Heart right ventricle (tissue), 16 donors: ENCODE measurements at regions not wholly inside any gene's neighbourhood (a gene's known extent, or its start where the extent isn't known, plus 50 kb on each side); places are given as distances from the start of the nearest gene placed in this dataset.

Experiments used
- ATAC-seq, 8 donors: fragments of 200-7000 bp; cut with Tn5 transposase; one replicate each; pipeline ENCODE4 v1.9.1; 2020; ENCODE audit warnings: mild to moderate bottlenecking in 8 of 8, moderate library complexity in 8 of 8, moderate number of reproducible peaks in 1 of 8
- DNase-seq, 2 donors: peaks; one replicate each; pipeline ENCODE4 v3.0.0-alpha.2; 2020
- H3K27ac ChIP-seq, 10 donors: fragments of 200-600 bp; sonication (generic) in 2 of 10; one replicate each; pipeline versions ENCODE4 v1.5.0 to v1.8.0; 2020 to 2022; ENCODE audit warnings: mild to moderate bottlenecking in 3 of 10
- H3K27me3 ChIP-seq, 7 donors: fragments of 200-600 bp; one replicate each; pipeline ENCODE4 v1.8.0; 2021 to 2022; ENCODE audit warnings: mild to moderate bottlenecking in 2 of 7
- H3K36me3 ChIP-seq, 9 donors: fragments of 200-600 bp; sonication (generic) in 1 of 9; one replicate each; pipeline versions ENCODE4 v1.5.0 to v1.8.0; 2020 to 2022; ENCODE audit warnings: mild to moderate bottlenecking in 2 of 9
- H3K4me1 ChIP-seq, 9 donors: fragments of 200-600 bp; sonication (generic) in 1 of 9; one replicate each; pipeline versions ENCODE4 v1.5.0 to v1.8.0; 2020 to 2022; ENCODE audit warnings: mild to moderate bottlenecking in 4 of 9
- H3K4me3 ChIP-seq, 10 donors: fragments of 200-600 bp; sonication (generic) in 2 of 10; one replicate each; pipeline versions ENCODE4 v1.5.0 to v1.8.0; 2020 to 2022; ENCODE audit warnings: mild to moderate bottlenecking in 7 of 10, moderate library complexity in 2 of 10
- H3K9me3 ChIP-seq, 11 donors: fragments of 200-600 bp in 10 of 11; sonication (generic) in 2 of 11; one replicate each; pipeline versions ENCODE4 v1.5.0 to v1.8.0; 2013 to 2022; ENCODE audit warnings: mild to moderate bottlenecking in 2 of 11, control low read depth in 1 of 11, moderate library complexity in 1 of 11
- CTCF ChIP-seq, 9 donors: fragments of 200-600 bp; sonication (generic) in 2 of 9; IDR thresholded peaks; one replicate each; pipeline versions ENCODE4 v1.5.0 to v1.8.0; 2021 to 2022; ENCODE audit warnings: antibody characterized with exemption in 9 of 9, mild to moderate bottlenecking in 5 of 9, moderate library complexity in 1 of 9
- WGBS, 2 donors: extraction: QIAGEN DNeasy Blood & Tissue Kit; methylation state at CpG; one replicate each; pipeline ENCODE4 v1.1.7; 2013; ENCODE audit warnings: inconsistent platforms in 1 of 2; 5-methylcytosine and 5-hydroxymethylcytosine counted together
- intact Hi-C, 10 donors: fragments of 100-400 bp; cut with DNase I; formaldehyde crosslinking; loops; one replicate each; pipeline versions ENCODE4 v1.11.1 to v1.14.2; 2022
- donor health status: Arrhythmogenic right ventricular cardiomyopathy.
- donor health status: ischemic (EF 13 %, LVEDD 7.1; RV severe dilation, severe dysfunction).
- donor health status: healthy with polysubstance abuse.
- donor health status: DM: no; HTN: yes; CAD: no.
- donor health status: DM: no; HTN: no; CAD: no.
- donor health status: ischemic (EF 25% LVEDD 6.9; RV normal size, moderate dysfunction).
- donor health status: ischemic (EF 25% LVEDD 5.7; RV mildly dilated, moderate dysfunction).
- donor health status: healthy.
- donor health status: DM: yes; HTN: yes; CAD: no.
- donor health status: Ischemic cardiomyopathy.
- donor health status: ischemic (EF 35%, LVEDD 5.7; RV mildly dilated, moderate dysfunction).
- donor health status: nonischemic (EF 11% LVEDD 7.7; RV severe dilation, severe dysfunction).
- donor health status: DM: yes; HTN: yes; CAD: no.
- donor health status: PGD.
- donor health status: ischemic (EF 29% LVEDD 5.4; RV normal size, mild dysfunction).
- donor health status: nonischemic (EF 23%, LVEDD 6.1; RV moderate dilation, normal function).

GRCh38 chr2:3007135-3007534, 370.5 kb downstream of the EIPR1 start:
- Histone ChIP-seq H3K27me3 (peaks cover 0 to 42% (median 27%) of the 10 kb centered on the region in 7 donors), H3K4me1 (no peaks in the 10 kb centered on the region), H3K27ac (no peak overlapping the region), H3K9me3 (peaks cover 0 to 5% (median 0%) of the 10 kb centered on the region in 11 donors), H3K4me3 (no peak overlapping the region), H3K36me3 (no peaks in the 10 kb centered on the region)
- whole genome bisulfite sequencing, 2 donors: 80 to 82% methylated on average over 6 of the region's 6 CpGs
- intact Hi-C loops: loop anchor here in 1 of 10 donors (10.0 kb wide), 1 partner anchor 298 kb away; no protein-coding TSS in a partner anchor
- DNase-seq (no peak), ATAC-seq (no peak)
- no peak for TF ChIP-seq CTCF (IDR thresholded peaks at IDR 0.05)

- Histone ChIP-seq H3K4me1 (no peaks in the 10 kb centered on the region), H3K27ac (no peak overlapping the region), H3K9me3 (no peaks in the 10 kb centered on the region), H3K27me3 (peaks cover 0 to 42% (median 24%) of the 10 kb centered on the region in 7 donors), H3K4me3 (no peak overlapping the region), H3K36me3 (no peaks in the 10 kb centered on the region)
- intact Hi-C loops: loop anchor here in 1 of 10 donors (10.0 kb wide), 1 partner anchor 299 kb away; no protein-coding TSS in a partner anchor
- no peak for TF ChIP-seq CTCF (IDR thresholded peaks at IDR 0.05)
- no peak for DNase-seq
- WGBS, 2 donors: 82 to 83% methylated on average over 12 of the region's 12 CpGs
- ATAC-seq: no peak
Observed at GRCh38 chr2:3005859-3006501, 371.6 kb downstream of the EIPR1 start.

- TF ChIP-seq CTCF (IDR thresholded peaks at IDR 0.05): peak in 8 of 9 donors; percentile 9 to 58 (median 46)
- no peaks in the 10 kb centered on the region for H3K36me3 ChIP-seq
- no peak overlapping the region for H3K27ac ChIP-seq
- ATAC-seq: peak in 4 of 8 donors; percentile 52 to 68 (median 66)
- H3K9me3 ChIP-seq: no peaks in the 10 kb centered on the region
- WGBS, 2 donors: 56 to 57% methylated on average over 18 of the region's 18 CpGs
- no peak for DNase-seq
- no peaks in the 10 kb centered on the region for H3K4me1 ChIP-seq
- intact Hi-C loops: loop anchor here in 8 of 10 donors (2.0 to 10.0 kb wide), 4 partner anchors 300 to 305 kb away; no protein-coding TSS in a partner anchor
- no peak overlapping the region for H3K4me3 ChIP-seq
- H3K27me3 ChIP-seq: peaks cover 0 to 24% (median 13%) of the 10 kb centered on the region in 7 donors
Observed at GRCh38 chr2:3001615-3002560, 375.7 kb downstream of the EIPR1 start.

- Histone ChIP-seq H3K27ac (no peak overlapping the region), H3K4me1 (no peaks in the 10 kb centered on the region), H3K36me3 (no peaks in the 10 kb centered on the region), H3K27me3 (peaks cover 0 to 19% (median 8%) of the 10 kb centered on the region in 7 donors), H3K9me3 (no peaks in the 10 kb centered on the region), H3K4me3 (no peak overlapping the region)
- intact Hi-C loops: loop anchor here in 7 of 10 donors (2.0 to 10.0 kb wide), 4 partner anchors 301 to 306 kb away; no protein-coding TSS in a partner anchor
- WGBS, 2 donors: 55 to 57% methylated on average over 6 of the region's 6 CpGs
- no peak for DNase-seq
- no peak for TF ChIP-seq CTCF (IDR thresholded peaks at IDR 0.05)
- no peak for ATAC-seq
Observed at GRCh38 chr2:3000968-3001367, 376.6 kb downstream of the EIPR1 start.
